NCI-H524 treated with DMSO at 0.1 percent for 48 hours (cell line): ENCODE measurements at regions not wholly inside any gene's neighbourhood (a gene's known extent, or its start where the extent isn't known, plus 50 kb on each side); places are given as distances from the start of the nearest gene placed in this dataset.
"Not testable (repeated sequence)": the region's sequence is repeated elsewhere in the genome, so short reads cannot be mapped to it uniquely, and the experiment has no call there.

ENCODE experiments used
- DNase-seq: peaks from one replicate; lab custom pipeline; 2025; lab: John Stamatoyannopoulos, UW

DNA sequence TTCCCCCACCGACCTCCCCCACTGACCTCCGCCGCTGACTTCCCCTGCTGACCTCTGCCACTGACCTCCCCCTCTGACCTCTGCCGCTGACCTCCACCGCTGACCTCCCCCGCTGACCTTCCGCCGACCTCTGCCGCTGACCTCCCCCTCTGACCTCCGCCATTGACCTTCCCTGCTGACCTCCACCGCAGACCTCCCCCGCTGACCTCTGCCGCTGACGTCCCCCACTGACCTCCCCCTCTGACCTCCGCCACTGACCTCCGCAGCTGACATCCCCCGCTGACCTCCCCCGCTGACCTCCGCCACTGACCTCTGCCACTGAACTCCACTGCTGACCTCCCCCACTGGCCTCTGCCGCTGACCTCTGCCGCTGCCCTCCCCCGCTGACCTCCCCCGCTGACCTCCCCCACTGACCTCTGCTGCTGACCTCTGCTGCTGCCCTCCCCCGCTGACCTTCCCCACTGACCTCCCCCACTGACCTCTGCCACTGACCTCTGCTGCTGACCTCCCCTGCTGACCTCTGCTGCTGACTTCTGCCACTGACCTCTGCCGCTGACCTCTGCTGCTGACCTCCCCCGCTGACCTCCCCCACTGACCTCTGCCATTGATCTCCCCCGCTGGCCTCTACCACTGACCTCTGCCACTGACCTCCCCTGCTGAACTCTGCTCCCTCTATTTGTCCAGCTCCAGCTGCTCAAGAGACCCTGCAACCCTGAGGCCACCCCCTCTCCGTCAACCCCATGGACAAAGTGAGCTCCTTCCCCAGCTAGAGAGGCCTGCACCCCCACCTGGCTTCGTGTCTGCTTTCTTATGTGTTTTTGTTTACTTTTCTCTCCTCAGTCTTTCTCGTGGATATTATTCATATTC is 91.4 kb upstream of the AFDN start:
- no peak for DNase-seq

DNA sequence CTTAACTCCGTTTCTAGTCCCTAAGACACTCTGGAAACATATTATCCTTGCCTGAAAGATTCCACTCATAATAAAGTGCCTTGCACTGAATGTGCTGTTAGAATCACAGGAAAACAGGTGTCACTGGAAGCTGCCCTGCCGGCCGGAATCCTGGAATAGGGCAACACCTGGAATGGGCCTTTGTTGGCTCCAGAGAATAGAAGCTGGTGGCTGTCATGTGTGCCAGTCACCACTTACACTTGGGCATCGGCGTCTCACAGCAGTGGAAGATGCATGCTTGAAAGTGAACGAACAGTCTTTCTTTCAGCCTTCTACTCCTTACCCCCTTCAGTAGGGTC is 90.8 kb upstream of the AFDN start:
- no peak for DNase-seq

DNA sequence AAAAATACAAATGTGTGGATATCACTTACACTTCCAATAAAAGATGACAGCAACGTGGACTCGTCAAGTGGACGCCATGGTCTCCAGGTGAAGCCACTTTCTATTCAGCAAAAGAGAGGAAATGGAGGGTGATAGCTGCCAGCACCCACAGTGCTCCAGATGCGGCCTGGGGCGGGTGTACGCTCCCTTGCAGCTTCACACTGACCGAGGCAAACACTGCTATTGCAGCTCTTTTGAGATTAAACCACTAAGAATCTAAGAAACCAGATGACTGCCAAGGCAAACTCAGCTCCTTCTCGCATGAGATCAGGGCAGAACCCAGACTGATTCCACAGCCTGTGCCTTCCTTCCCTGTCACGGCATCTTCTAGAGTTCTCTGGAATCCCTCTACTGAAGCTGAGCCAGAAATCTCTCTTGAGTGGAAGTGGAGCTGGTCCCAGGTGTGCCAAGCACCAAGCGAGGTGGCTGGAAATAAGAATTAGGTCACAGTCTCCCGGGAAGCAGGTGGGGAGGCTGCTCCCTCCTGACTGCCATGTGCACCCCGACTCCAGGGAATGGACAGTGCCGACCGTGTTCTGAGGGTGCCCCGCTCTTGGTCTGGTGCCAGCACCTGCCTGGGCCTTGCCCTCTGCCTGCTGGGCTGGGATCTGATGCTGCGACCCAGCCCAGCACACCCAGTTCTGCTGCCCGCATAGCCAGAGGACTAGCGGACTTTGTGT is 90.1 kb upstream of the AFDN start:
- no peak for DNase-seq

DNA sequence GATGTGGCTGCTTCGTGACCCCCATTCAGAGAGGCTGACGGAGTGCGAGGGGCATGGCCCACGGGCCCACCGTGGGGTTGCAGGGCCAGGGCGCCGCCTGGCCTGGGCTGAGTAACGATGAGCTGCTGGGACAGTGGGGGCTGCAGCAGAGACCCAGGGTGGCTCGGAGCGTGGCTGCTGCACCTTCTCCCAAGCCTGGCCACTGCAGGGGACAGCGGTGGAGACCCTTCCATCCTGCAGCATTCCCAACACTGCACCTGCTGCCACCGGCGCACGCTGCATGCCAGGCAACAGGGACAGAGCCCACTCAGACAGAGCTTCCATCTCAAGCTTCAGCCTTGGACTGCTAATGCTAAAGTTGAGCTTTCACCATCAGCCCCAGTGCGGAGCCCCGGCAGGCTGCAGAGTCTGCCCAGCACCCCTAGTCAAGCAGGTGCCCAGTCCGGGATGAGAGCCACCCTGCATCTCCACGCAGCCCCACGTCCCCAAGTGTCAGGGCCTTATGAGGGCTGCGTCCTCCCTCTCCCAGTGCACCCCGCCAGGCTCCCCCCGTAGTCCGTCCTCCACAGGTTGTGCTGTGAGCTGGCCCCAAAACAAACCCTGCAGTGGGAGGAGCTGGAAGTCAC is 89.4 kb upstream of the AFDN start:
- no peak for DNase-seq

DNA sequence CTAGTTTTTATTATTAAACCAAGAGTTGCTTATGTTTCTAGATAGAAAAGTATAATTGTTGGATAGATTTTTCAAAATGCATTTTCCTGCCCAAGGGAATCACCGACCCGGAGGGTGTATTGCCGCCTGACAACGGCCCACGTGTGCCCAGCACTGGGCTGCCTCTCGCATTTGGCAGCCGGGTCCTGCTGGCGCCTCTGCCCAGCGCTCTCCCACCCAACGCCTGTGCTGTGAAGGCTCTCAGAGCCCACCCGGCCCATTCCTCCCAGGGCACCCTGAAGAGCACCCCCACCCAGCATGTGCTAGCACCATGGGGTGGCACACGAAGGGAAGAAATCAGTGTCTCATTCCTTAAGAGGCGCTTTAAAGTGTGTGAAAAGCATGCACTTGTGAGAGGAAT is 88.3 kb upstream of the AFDN start:
- no peak for DNase-seq

DNA sequence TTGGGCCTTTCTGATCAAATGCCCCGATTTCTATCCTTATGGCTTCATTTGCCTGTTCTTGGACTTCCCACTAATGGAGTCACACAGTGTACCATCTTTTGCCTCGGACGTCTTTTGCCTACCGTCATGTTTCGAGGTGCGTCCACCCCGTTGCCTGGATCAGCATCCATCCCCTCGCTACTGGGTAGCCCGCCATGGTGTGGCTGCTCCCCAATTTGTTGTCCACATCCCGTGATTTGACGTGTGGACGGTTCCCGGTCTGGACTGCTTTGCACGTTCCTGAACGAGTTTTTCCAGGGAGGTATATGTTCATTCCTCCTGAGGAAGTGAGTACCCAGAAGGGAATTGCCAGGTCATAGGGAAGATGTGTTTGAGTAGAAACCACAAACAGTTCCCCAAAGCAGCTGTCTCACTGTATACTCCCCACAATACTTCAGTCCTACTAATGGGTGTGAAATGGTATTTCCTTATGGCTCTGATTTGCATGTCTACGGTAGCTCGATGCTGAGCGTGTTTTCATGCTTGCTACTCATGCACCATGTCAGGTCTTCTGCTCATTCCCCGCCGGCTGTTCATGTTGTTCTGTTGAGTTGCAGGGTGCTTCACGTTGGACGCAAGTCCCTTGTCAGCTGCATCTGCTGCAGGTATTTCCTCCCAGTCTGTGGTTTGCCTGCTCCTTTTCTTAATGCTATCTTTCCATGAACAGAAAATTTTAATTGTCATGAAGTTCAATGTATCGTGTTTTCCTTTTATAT is 86.8 kb upstream of the AFDN start:
- no peak for DNase-seq

DNA sequence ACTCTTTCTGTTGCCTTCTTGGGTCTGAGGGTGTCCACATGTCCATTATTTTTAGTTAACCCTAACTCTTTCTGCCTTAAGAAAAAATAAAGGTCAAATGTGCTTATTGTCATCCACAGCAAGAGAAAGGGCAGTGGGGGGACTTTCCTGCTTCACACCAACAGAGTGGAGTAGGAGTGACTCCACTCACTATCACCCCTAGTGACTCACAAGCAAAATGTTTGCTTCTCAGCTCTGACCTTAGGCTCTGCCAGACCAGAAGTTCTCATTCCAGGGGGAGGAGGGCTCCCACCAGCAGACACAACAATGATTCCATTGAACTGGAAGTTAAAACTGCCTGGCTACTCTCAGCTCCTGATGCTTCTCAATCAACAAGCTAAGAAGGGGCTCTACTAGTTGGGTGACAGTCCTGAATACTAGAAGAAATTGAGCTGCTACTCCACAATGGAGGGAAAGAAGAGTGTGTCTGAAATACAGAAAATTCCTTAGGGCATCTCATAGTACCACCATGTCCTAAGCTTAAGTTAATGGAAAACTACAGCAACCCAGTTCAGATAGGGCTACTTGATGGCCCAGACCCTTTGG is 83.9 kb upstream of the AFDN start:
- DNase-seq = no peak

DNA sequence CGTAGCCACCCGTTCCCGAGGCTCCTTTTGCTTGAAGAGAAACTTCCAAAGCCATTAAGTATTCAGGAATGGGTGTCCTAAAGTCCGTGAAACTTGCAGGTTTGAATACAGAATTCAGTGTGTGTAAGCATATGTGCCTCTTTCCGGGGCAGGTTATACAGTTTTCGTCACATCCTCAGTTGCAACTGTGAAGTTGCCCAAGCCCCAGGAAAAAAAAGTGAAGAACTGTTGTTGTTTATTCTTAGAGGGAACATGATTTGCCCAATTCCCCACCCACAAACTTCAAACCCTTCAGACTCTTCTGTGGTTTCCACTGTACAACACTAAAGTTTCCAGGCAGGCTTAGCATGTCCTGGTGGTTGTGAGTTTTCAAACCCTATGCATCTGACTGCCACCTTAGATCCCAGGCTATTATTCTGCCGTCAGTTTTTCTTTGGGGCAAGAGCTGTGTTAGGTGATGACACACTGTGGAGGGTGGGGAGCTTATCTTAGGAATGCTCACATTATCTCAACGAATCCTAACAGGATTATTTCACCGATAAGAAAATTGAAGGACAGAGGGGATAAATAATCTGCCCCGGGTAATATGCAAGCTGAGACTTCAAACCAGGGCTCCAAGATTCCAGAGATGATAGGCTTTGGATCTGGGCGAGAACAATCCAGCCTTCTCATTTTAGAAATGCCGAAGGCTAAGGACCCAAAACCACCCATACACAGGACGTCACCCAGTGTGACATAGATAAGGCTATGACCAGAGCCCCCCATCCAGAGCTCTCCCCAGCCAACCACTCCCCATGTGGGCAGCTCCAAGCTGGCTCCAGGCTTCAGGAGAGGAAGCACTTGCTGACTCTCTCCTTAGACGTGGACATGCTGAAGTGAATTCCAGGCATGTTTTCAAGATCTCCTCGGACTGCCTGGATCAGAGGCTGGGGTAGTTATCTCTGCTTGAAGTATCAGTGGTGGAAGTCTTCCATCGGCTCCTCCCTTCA is 81.7 kb upstream of the AFDN start:
- no peak for DNase-seq

DNA sequence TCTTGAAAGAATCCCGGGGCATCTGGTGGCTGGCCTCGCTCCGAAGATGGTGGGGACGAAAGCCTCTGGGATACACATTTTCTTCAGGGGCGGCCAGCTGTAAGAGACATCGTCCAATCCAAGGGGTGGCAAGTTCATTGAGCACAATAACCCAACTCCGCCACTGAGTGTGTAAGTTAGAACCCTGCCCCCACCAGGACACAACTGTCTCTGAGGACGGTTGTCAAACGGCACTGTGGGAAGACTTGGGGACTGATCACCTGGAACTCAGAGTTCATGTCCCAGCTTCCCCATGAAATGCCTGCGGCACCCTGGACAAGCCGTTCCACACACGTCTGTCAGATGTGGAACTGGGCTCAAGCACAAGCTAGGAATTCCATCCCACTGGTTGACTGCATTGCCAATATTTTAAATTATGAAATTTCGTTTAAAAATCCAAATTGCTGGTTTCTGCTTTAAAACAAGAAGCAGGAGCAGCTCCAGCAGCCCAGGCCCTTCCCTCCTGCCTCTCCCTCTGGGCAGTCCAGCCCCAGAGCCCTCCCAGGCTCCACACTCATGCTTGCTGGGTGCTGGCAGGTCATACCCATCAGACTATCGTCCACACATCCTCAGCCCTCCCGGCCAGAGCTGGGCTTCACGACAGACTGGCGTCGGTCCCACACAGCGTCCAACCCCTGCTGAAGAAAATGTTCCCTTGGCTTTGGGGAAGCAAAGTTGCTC is 80.9 kb upstream of the AFDN start:
- DNase-seq = no peak

DNA sequence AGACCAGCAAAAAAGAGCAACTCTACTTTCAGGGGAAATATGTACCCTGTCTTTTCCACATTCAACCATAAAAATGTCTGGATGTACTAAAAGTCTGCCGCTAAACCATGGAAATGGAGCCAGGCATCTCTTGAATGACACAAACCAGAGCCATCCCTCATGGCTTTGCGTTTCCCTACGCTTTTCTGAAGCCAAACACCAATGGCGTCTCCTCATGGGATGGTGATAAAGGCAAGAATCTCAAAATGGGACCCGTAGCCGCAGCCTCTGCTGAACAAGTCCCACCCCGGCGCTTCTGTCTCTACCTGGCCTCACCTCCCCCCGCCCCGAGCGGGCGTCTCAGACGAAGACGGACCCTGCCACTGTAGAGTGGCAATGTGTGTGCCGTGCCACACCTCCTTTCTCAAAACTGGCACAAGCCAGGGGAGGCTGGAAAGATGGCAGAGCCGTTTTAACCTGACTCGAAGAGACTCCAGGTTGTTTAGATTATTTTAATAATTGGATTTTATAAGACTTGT is 80.3 kb upstream of the AFDN start:
- DNase-seq = no peak

DNA sequence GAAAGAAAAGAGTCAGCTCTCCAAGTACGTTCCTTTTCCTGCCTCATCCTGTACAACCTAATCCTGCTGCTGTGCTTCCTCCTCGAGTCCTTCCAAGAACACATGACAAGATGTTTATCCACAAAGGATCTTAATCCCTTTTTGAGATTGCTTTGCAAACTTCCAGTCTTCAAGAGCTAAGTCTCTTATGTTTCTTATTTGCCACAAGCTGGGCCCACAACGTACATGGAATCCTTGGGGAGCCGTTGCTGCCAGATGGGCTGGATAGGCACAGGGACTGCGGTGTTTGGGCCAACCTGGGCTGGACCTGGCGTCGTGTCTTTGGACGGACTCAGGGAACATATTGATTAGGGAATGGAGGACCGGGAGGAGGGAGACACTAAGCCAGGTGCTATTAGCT is 79.7 kb upstream of the AFDN start:
- peak; percentile 84 for DNase-seq

DNA sequence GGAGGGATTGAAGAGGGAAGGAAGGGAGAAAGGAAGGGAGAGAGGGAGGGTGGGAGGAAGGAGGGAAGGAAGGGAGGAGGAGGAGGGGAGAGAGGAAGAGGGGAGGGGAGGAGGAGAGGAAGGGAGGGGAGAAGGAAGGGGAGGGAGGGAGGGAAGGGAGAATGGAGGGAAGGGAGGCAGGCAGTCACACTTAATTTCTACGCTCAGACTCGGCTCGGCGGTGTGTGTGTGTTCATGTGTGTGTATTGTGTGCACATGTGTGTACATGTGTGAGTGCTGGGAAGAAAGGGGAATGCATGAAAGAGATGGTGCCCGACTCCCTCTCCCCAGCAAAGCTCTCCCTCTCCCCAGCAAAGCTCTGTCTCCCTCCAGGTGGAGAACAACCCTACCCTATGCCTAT is 79.1 kb upstream of the AFDN start:
- no peak for DNase-seq

DNA sequence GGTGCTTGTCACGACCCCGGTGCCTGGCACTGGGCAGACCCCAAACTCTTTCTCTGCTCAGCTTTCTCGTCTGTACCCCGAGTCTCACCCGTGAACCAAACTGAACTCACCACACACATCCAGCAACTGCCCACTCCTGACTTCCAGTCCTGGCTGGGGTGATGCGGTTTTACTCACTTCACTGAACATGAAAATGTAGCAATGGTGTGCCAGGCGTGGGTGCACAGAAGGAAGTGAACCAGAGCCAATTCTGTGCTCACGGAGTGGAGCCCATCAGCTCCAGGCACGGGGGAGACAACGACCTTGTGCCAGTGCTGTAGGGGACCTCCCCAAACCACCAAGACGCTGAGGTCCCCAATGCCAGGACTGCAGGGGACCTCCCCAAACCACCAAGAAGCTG is 78.7 kb upstream of the AFDN start:
- no peak for DNase-seq

DNA sequence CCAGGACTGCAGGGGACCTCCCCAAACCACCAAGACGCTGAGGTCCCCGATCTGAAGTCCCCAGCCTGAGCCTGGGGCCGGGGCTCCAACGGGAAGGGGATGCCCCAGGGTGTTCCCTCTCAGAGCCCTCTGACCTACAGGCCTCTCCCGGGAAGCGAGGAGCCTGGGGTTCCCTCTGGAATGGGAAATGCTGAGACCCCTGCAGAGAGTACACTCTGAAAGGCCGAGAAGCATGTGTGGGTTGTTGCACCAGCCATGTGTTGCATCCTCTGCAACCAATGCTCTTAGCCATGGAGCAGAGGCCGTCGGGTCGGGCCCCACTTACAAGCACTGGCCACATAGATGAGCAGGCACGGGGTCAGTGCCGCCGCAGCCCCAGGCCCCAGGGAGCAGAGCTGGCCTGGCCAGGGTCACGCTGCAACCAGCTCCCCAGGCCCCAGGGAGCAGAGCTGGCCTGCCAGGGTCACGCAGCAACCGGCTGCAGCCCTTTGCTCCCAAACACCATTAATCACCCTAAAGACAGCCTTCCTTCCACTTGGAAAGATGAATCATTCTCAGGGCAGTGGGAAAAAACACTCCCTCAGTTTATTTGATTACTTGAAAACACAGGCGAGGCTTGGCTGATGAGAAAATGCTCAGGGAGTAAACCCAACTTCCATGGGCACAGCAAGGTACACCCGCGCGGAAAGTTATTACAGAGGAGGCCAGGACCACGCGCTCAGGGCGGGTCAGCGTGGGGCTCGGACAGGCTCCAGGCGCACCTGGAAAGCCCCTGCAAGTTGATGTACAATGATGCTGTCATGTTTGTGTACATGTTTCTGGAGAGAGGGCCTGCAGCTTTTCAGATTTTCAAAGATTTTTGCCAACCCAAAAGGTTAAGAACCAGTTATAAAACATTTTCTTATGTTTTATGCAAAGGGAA is 78.0 kb upstream of the AFDN start:
- no peak for DNase-seq

DNA sequence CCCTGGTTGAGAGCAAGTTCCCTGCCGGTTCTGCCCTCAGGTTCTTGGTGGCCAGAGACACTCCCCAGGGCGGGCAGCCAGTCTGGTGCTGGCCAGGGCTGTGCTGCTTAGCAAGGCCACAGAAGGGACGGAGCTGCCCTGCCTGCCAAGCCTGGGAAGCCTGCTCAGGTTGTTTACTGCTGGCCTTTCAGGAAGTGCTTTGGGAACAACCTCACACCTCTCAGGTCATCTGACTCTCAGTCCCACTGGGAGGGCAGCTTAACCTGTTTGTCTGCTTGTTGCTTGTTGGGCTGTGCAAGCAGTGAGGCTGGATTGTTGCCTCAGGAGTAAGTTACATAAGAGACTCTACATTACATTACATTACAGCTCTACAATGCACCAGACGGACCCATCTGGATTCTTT is 75.8 kb upstream of the AFDN start:
- no peak for DNase-seq

DNA sequence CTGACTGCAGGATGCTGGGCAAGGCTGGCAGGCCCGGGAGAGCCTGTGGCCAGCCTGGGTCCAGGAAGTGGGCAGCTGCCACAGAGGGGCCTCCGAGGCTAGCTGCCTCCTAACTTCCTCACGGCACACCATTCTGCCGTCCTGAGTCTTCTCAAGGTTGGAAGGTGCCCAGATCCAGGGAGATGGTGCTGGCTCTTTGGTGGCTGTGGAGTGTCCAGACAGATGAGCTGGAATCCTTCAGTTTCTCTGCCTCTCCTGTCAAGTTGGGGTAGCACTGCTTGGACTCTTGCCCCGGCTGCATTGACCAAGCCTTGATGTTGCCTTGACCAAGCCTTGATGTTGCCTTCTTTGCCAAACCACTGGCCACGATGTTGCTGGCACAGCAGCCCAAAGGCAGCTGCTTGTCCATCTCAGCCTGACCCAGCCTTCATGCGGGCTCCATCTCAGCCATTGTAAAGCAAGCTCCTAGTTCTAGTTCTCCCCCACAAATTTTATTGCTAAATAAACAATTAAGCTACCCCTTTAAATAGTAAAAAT is 75.1 kb upstream of the AFDN start:
- DNase-seq = no peak

DNA sequence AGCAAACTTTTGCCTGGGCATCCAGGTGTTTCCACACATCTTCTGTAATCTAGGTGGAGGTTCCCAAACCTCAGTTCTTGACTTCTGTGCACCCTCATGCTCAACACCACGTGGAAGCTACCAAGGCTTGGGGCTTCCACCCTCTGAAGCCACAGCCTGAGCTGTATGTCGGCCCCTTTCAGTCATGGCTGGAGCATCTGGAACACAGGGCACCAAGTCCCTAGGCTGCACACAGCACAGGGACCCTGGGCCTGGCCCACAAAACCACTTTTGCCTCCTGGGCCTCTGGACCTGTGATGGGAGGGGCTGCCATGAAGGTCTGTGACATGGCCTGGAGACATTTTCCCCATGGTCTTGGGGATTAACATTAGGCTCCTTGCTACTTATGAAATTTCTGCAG is 73.4 kb upstream of the AFDN start:
- not testable (repeated sequence) for DNase-seq

DNA sequence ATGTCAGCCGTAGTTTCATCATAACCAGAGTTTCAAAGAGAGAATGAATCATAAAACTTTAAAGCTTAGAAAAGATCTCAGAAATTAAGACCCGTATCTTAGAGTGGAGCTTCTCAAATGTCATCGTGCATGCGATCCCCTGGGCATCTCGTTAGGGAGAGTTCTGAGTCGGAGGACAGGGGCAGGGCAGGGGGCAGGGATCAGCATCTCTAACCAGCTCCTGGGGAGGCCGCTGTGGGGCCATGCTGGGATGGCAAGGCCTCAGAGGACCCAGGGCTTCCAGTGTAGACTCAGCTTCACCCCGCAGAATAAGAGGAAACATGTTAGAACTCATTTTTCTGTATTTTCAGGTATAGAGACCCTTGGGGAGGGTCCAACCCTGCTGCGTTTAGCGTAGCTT is 72.0 kb upstream of the AFDN start:
- no peak for DNase-seq

DNA sequence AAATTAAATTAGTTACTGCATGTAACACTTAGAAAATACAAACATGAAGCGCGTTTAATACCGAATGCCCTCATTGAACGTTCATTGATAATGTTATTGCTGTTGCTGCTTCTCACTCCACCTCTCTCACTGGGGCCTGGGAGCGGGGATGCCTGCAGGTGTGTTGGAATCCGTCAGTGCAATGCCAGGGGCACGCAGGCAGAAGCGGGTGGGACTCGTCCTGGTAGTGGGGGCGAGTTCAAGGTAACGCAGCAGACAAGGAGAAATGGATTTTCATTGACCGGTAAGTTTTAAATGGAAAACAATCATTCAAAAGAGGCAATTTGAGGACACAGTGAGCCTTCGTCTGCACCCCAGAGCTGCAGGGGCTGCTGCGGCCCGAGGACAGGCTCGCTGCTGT is 71.2 kb upstream of the AFDN start:
- DNase-seq = no peak
